MCF 10A (cell line): ENCODE measurements at regions not wholly inside any gene's neighbourhood (a gene's known extent, or its start where the extent isn't known, plus 50 kb on each side); places are given as distances from the start of the nearest gene placed in this dataset.

Experiments
- BruUV-seq: library from RNA; stranded (reverse); fragments of 400-500 nt; replicated peaks from 2 replicates; lab custom pipeline; 2021; lab: Mats Ljungman, UMichigan
- CTCF ChIA-PET: fragments of 300-600 bp; sonication (Branson Sonifier 250); formaldehyde crosslinking; extraction: SDS; loops from one replicate; lab custom pipeline; 2021; ENCODE audit warnings: antibody characterized with exemption, inconsistent platforms; lab: Yijun Ruan, JAX
- POLR2A ChIA-PET: fragments of 300-600, 350-650 bp; sonication (Branson Sonifier 250); formaldehyde crosslinking; extraction: SDS; loops from one replicate; lab custom pipeline; 2020; ENCODE audit warnings: antibody characterized with exemption, inconsistent platforms; lab: Yijun Ruan, JAX
- DNase-seq: peaks from one replicate; pipeline ENCODE4 v3.0.0-alpha.2; 2018; ENCODE audit not compliant: unreplicated experiment
- H3K27ac Mint-ChIP-seq: one replicate; pipeline ENCODE4 v1.8.0; 2022; ENCODE audit warnings: mild to moderate bottlenecking, low read depth, mixed read lengths; ENCODE audit not compliant: unreplicated experiment
- H3K27me3 Mint-ChIP-seq: one replicate; pipeline ENCODE4 v1.8.0; 2022; ENCODE audit warnings: mixed read lengths; ENCODE audit not compliant: insufficient read depth, unreplicated experiment
- H3K36me3 Mint-ChIP-seq: one replicate; pipeline ENCODE4 v1.8.0; 2022; ENCODE audit warnings: mild to moderate bottlenecking, moderate library complexity, mixed read lengths; ENCODE audit not compliant: insufficient read depth, unreplicated experiment
- H3K4me1 Mint-ChIP-seq: one replicate; pipeline ENCODE4 v1.8.0; 2022; ENCODE audit warnings: mixed read lengths; ENCODE audit not compliant: insufficient read depth, unreplicated experiment
- H3K4me3 Mint-ChIP-seq: one replicate; pipeline ENCODE4 v1.8.0; 2022; ENCODE audit warnings: mild to moderate bottlenecking, moderate library complexity, mixed read lengths; ENCODE audit not compliant: unreplicated experiment
- H3K9me3 Mint-ChIP-seq: one replicate; pipeline ENCODE4 v1.8.0; 2022; ENCODE audit warnings: mixed read lengths; ENCODE audit not compliant: unreplicated experiment
- intact Hi-C: fragments of 100-400 bp; cut with micrococcal nuclease; formaldehyde crosslinking; loops from 2 replicates; pipeline ENCODE4 v1.14.1; 2022
- TF ChIP-seq, protein P1 (sequence below): fragments of 200-600 bp; IDR thresholded peaks from one replicate; pipeline ENCODE4 v1.8.0; 2022; ENCODE audit warnings: antibody characterized with exemption, mild to moderate bottlenecking; ENCODE audit not compliant: unreplicated experiment

GRCh38 chr11:56932572-56933220, 56.0 kb upstream of the OR5AK2 start:
- ChIA-PET CTCF (interaction anchor here (0.5 to 1.4 kb wide), 6 partner anchors 34 to 850 kb away, joined by 3 to 5 read pairs (median 3); no protein-coding TSS in a partner anchor), POLR2A (interaction anchor here (1.2 to 1.3 kb wide), 2 partner anchors 10 to 59 kb away, joined by 3 to 4 read pairs; no protein-coding TSS in a partner anchor)
- Mint-ChIP-seq H3K4me3 (no peak overlapping the region), H3K4me1 (peaks cover 13% of the 10 kb centered on the region), H3K27ac (peak overlapping the region; percentile 52), H3K27me3 (no peaks in the 10 kb centered on the region), H3K36me3 (no peaks in the 10 kb centered on the region), H3K9me3 (peaks cover 6% of the 10 kb centered on the region)
- intact Hi-C loops, result no loop called here
- TF ChIP-seq, protein P1, sequence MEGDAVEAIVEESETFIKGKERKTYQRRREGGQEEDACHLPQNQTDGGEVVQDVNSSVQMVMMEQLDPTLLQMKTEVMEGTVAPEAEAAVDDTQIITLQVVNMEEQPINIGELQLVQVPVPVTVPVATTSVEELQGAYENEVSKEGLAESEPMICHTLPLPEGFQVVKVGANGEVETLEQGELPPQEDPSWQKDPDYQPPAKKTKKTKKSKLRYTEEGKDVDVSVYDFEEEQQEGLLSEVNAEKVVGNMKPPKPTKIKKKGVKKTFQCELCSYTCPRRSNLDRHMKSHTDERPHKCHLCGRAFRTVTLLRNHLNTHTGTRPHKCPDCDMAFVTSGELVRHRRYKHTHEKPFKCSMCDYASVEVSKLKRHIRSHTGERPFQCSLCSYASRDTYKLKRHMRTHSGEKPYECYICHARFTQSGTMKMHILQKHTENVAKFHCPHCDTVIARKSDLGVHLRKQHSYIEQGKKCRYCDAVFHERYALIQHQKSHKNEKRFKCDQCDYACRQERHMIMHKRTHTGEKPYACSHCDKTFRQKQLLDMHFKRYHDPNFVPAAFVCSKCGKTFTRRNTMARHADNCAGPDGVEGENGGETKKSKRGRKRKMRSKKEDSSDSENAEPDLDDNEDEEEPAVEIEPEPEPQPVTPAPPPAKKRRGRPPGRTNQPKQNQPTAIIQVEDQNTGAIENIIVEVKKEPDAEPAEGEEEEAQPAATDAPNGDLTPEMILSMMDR, result no peak
- DNase-seq, result peak; percentile 95
- BruUV-seq, result no TSS peak

DNA sequence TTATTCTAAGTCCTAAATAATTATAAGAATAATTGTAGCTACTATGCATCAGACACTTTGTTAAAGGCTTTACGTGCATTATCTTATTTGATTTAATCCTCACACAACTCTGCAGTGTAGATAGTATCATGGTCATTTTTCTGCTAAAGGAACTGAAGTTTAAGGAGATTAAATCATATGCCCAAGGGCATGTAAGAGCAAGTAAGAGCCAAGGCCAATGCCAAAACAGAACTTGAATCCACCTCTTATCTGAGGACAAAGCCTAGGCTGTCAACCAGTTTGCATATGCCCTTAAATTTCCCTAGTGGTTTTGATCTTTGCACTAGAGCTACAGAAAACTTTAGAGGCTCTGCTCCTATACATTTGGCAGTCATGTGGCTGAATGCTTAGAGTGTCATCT, 65.6 kb upstream of the OR5AK2 start:
- Mint-ChIP-seq H3K4me3 (no peak overlapping the region), H3K36me3 (no peaks in the 10 kb centered on the region), H3K9me3 (no peaks in the 10 kb centered on the region), H3K27ac (no peak overlapping the region), H3K4me1 (peaks cover 13% of the 10 kb centered on the region), H3K27me3 (no peaks in the 10 kb centered on the region)
- TF ChIP-seq, protein P1, result no peak
- no TSS peak for BruUV-seq
- ChIA-PET POLR2A (interaction anchor here (1.0 to 1.8 kb wide), 2 partner anchors 10 to 12 kb away, joined by 4 to 5 read pairs; no protein-coding TSS in a partner anchor), CTCF (interaction anchor here (0.6 to 1.9 kb wide), 2 partner anchors 326 to 1866 kb away, joined by 3 to 8 read pairs; no protein-coding TSS in a partner anchor)
- no peak for DNase-seq
- intact Hi-C loops, result no loop called here

- Mint-ChIP-seq H3K27ac (no peak overlapping the region), H3K4me1 (peaks cover 17% of the 10 kb centered on the region), H3K4me3 (no peak overlapping the region), H3K36me3 (no peaks in the 10 kb centered on the region), H3K9me3 (no peaks in the 10 kb centered on the region), H3K27me3 (no peaks in the 10 kb centered on the region)
- BruUV-seq, result no TSS peak
- no peak for DNase-seq
- ChIA-PET CTCF (interaction anchor here (0.6 to 1.9 kb wide), 2 partner anchors 327 to 1867 kb away, joined by 3 to 8 read pairs; no protein-coding TSS in a partner anchor), POLR2A (interaction anchor here (0.7 to 1.8 kb wide), 3 partner anchors 11 to 760 kb away, joined by 3 to 5 read pairs (median 4); no protein-coding TSS in a partner anchor)
- intact Hi-C loops, result no loop called here
- TF ChIP-seq, protein P1, result no peak
Observed at GRCh38 chr11:56922421-56922820, 66.3 kb upstream of the OR5AK2 start.

GRCh38 chr11:56917708-56918400, 70.9 kb upstream of the OR5AK2 start:
- Mint-ChIP-seq H3K9me3 (no peaks in the 10 kb centered on the region), H3K4me3 (no peak overlapping the region), H3K27ac (peak overlapping the region; percentile 3), H3K27me3 (no peaks in the 10 kb centered on the region), H3K4me1 (peaks cover 5% of the 10 kb centered on the region), H3K36me3 (no peaks in the 10 kb centered on the region)
- no peak for DNase-seq
- no TSS peak for BruUV-seq
- POLR2A ChIA-PET, result interaction anchor here (1.1 to 2.0 kb wide), 3 partner anchors 9 to 69 kb away, joined by 3 to 7 read pairs (median 3); no protein-coding TSS in a partner anchor
- intact Hi-C loops, result no loop called here
- CTCF ChIA-PET, result interaction anchor here (0.8 to 1.2 kb wide), 3 partner anchors 14 to 294 kb away, joined by 3 read pairs; no protein-coding TSS in a partner anchor
- TF ChIP-seq, protein P1, result no peak
